Subcutaneous abdominal adipose tissue (tissue), 5 donors: ENCODE measurements at regions not wholly inside any gene's neighbourhood (a gene's known extent, or its start where the extent isn't known, plus 50 kb on each side); places are given as distances from the start of the nearest gene placed in this dataset.
"Not testable (repeated sequence)": the region's sequence is repeated elsewhere in the genome, so short reads cannot be mapped to it uniquely, and the experiment has no call there.

Source experiments
- H3K27ac ChIP-seq: one replicate; pipeline ENCODE4 v1.7.0; 2013; ENCODE audit warnings: low read depth, mild to moderate bottlenecking, inconsistent platforms, low read length, moderate library complexity
- H3K27me3 ChIP-seq, 5 donors: one replicate each; pipeline ENCODE4 v1.7.0; 2013; ENCODE audit warnings: low read length in 5 of 5, inconsistent platforms in 1 of 5; ENCODE audit not compliant: control insufficient read depth in 5 of 5, insufficient read depth in 4 of 5
- H3K36me3 ChIP-seq, 5 donors: one replicate each; pipeline ENCODE4 v1.7.0; 2013; ENCODE audit warnings: low read length in 5 of 5; ENCODE audit not compliant: control insufficient read depth in 5 of 5, insufficient read depth in 5 of 5
- H3K4me1 ChIP-seq, 5 donors: one replicate each; pipeline ENCODE4 v1.7.0; 2013; ENCODE audit warnings: low read length in 5 of 5, mild to moderate bottlenecking in 3 of 5, moderate library complexity in 1 of 5; ENCODE audit not compliant: control insufficient read depth in 5 of 5, insufficient read depth in 5 of 5
- H3K4me3 ChIP-seq, 5 donors: one replicate each; pipeline ENCODE4 v1.7.0; 2013; ENCODE audit warnings: low read length in 5 of 5, low read depth in 1 of 5
- H3K9ac ChIP-seq, 5 donors: one replicate each; pipeline ENCODE4 v1.7.0; 2013; ENCODE audit warnings: low read length in 5 of 5, mild to moderate bottlenecking in 4 of 5, moderate library complexity in 3 of 5
- H3K9me3 ChIP-seq, 5 donors: one replicate each; pipeline ENCODE4 v1.7.0; 2013; ENCODE audit warnings: low read length in 5 of 5; ENCODE audit not compliant: control insufficient read depth in 5 of 5
- donor health status: healthy.
- donor health status: healthy.
- donor health status: healthy.
- donor health status: healthy.
- donor health status: healthy.

DNA sequence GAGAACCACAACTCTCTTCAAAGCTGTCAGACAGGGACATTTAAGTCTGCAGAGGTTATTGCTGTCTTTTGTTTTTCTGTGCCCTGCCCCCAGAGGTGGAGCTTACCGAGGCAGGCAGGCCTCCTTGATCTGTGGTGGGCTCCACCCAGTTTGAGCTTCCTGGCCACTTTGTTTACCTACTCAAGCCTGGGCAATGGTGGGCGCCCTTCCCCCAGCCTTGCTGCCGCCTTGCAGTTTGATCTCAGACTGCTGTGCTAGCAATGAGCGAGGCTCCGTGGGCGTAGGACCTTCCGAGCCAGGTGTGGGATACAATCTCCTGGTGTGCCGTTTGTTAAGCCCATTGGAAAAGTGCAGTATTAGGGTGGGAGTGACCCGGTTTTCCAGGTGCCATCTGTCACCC is 822.1 kb downstream of the KCNMA1 start:
- not testable (repeated sequence) for H3K27ac ChIP-seq, H3K9me3 ChIP-seq, H3K4me3 ChIP-seq, H3K36me3 ChIP-seq, H3K4me1 ChIP-seq, H3K27me3 ChIP-seq, H3K9ac ChIP-seq

GRCh38 chr10:76811430-76811829 is 826.2 kb downstream of the KCNMA1 start:
- no peaks in the 10 kb centered on the region for H3K36me3 ChIP-seq
- H3K4me3 ChIP-seq: no peak overlapping the region
- no peaks in the 10 kb centered on the region for H3K27me3 ChIP-seq
- H3K9ac ChIP-seq: no peak overlapping the region
- H3K27ac ChIP-seq: no peak overlapping the region
- peaks cover 0 to 3% (median 0%) of the 10 kb centered on the region in 5 donors for H3K9me3 ChIP-seq
- H3K4me1 ChIP-seq: peaks cover 0 to 5% (median 0%) of the 10 kb centered on the region in 5 donors

- H3K27me3 ChIP-seq: no peaks in the 10 kb centered on the region
Observed at GRCh38 chr10:76788452-76788811, 849.2 kb downstream of the KCNMA1 start.

DNA sequence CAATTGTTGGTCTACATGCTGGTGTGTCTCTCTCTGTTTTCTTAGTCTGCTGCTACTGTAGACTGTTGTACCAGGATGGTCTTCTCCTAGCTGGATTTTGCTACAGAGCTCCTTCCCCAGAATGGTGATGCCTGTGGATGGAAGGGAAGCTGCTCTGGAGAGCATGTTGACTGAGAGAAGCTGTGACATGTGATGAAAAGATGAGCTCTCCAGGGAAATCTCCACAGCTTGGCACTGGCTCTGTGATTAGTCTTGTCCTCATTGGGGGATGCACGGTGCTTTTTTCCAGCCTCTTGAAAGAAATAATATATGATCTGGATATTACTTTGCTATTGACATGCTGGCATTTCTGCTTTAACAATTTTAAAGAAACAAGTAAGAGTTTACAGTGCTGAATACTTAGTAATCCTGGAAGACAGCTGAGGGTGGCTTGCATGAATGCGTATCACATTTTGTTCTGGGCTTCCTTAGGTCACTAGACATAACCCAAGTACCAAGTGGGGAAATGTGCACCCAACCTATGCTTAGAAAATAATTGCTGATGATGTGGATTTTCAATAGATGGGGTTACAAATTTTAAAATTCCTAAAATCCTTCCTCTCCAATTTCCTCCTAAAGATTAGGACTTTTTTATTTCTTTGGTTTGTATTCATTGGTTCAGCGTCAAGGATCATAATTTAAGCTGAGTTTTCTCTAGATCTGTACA is 849.7 kb downstream of the KCNMA1 start:
- H3K9me3 ChIP-seq: no peaks in the 10 kb centered on the region
- no peaks in the 10 kb centered on the region for H3K4me1 ChIP-seq
- H3K4me3 ChIP-seq: no peak overlapping the region
- no peak overlapping the region for H3K27ac ChIP-seq
- H3K9ac ChIP-seq: no peak overlapping the region
- H3K36me3 ChIP-seq: no peaks in the 10 kb centered on the region
- no peaks in the 10 kb centered on the region for H3K27me3 ChIP-seq

More at GRCh38 chr10:76788452-76788811, 849.2 kb downstream of the KCNMA1 start:
- H3K4me3 ChIP-seq: no peak overlapping the region
- H3K4me1 ChIP-seq: no peaks in the 10 kb centered on the region
- no peaks in the 10 kb centered on the region for H3K36me3 ChIP-seq
- H3K9me3 ChIP-seq: no peaks in the 10 kb centered on the region
- H3K27ac ChIP-seq: no peak overlapping the region
- no peak overlapping the region for H3K9ac ChIP-seq

DNA sequence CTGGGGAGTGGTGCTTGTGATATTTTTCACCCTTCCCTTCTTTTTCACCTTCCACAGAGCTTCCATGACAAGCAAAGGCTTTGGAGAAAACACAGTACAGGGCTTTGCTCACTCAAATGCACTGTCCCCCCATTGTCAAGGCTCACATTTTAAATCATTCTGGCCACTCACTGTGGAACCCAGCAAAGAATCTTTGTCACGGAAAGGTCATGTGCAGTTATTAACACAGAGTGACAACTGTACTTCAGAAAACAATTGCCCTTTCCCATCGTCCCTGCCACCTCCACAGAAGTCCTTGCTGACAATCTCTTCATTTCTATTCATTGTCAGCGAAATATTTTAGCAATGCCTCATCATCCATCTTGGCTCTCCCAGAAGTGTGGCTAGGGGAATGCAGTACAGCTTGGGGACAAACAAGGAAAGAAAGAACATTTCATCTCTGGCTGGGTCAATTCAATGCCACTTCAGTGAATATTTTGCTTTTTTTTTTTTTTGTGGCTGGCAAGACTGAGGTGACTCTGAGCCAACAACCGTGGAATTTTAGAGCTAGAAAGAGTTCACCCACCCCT is 851.0 kb downstream of the KCNMA1 start:
- H3K4me3 ChIP-seq: no peak overlapping the region
- H3K9me3 ChIP-seq: no peaks in the 10 kb centered on the region
- no peak overlapping the region for H3K27ac ChIP-seq
- H3K4me1 ChIP-seq: no peaks in the 10 kb centered on the region
- H3K27me3 ChIP-seq: no peaks in the 10 kb centered on the region
- no peak overlapping the region for H3K9ac ChIP-seq
- no peaks in the 10 kb centered on the region for H3K36me3 ChIP-seq

GRCh38 chr10:76784076-76784475 is 853.5 kb downstream of the KCNMA1 start:
- no peaks in the 10 kb centered on the region for H3K4me1 ChIP-seq

GRCh38 chr10:76779796-76780301 is 857.8 kb downstream of the KCNMA1 start:
- H3K36me3 ChIP-seq: no peaks in the 10 kb centered on the region
- H3K4me1 ChIP-seq: no peaks in the 10 kb centered on the region
- H3K4me3 ChIP-seq: no peak overlapping the region
- no peak overlapping the region for H3K27ac ChIP-seq
- H3K9me3 ChIP-seq: peaks cover 0 to 5% (median 0%) of the 10 kb centered on the region in 5 donors
- H3K9ac ChIP-seq: no peak overlapping the region
- no peaks in the 10 kb centered on the region for H3K27me3 ChIP-seq

More at GRCh38 chr10:76784076-76784475, 853.5 kb downstream of the KCNMA1 start:
- no peak overlapping the region for H3K27ac ChIP-seq
- no peak overlapping the region for H3K9ac ChIP-seq
- H3K4me3 ChIP-seq: no peak overlapping the region
- H3K9me3 ChIP-seq: no peaks in the 10 kb centered on the region
- no peaks in the 10 kb centered on the region for H3K27me3 ChIP-seq
- H3K36me3 ChIP-seq: no peaks in the 10 kb centered on the region

- H3K4me1 ChIP-seq: no peaks in the 10 kb centered on the region
- H3K27me3 ChIP-seq: no peaks in the 10 kb centered on the region
- H3K36me3 ChIP-seq: no peaks in the 10 kb centered on the region
- H3K9me3 ChIP-seq: peaks cover 0 to 9% (median 1%) of the 10 kb centered on the region in 5 donors
- no peak overlapping the region for H3K9ac ChIP-seq
- H3K27ac ChIP-seq: no peak overlapping the region
- H3K4me3 ChIP-seq: no peak overlapping the region
Observed at GRCh38 chr10:76778914-76779795, 858.5 kb downstream of the KCNMA1 start.

DNA sequence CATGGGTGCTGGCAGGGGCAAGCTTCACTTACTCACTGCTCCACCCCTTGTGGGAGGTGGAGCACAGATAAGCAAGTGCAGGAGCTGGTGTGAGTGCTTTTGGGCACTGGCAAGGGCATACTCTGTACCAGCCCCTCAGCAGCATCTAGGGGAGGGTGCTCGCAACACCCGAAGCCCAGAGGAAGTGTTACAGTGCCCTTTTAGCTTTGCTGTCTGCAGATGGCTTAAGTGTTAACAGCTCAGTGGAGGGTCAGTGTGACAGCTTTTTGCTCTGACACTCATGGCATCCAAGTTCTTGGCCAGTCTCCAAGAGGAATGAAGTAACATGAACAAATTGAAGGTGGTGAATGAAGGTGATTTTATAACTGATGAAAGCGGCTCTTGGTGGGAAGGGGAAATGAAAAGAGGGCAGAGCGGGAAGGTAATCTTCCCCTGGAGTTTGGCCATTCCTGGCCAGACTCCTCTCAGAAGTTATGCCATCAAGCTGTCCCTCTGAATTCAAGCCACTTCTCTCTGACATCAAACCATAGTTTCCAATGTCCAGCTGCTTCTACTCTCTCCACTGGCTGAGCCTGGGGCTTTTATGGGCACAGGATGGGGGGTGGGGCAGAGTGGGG is 862.5 kb downstream of the KCNMA1 start:
- no peaks in the 10 kb centered on the region for H3K36me3 ChIP-seq
- H3K9ac ChIP-seq: no peak overlapping the region
- no peaks in the 10 kb centered on the region for H3K4me1 ChIP-seq
- H3K27me3 ChIP-seq: no peaks in the 10 kb centered on the region
- H3K4me3 ChIP-seq: no peak overlapping the region
- H3K27ac ChIP-seq: no peak overlapping the region
- peaks cover 0 to 9% (median 2%) of the 10 kb centered on the region in 5 donors for H3K9me3 ChIP-seq
